Peyer's patch (tissue), 4 donors: ENCODE measurements at regions not wholly inside any gene's neighbourhood (a gene's known extent, or its start where the extent isn't known, plus 50 kb on each side); places are given as distances from the start of the nearest gene placed in this dataset.

Experiments
- DNase-seq, 3 donors: peaks; one replicate each; pipeline ENCODE4 v3.0.0-alpha.2; 2017 to 2019
- H3K27ac ChIP-seq, 4 donors: fragments of 200-600 bp; sonication (generic); one replicate each; pipeline ENCODE4 v1.5.1; 2016 to 2019
- H3K27me3 ChIP-seq, 2 donors: fragments of 200-600 bp; sonication (generic); one replicate each; pipeline ENCODE4 v1.5.1; 2019
- H3K36me3 ChIP-seq, 3 donors: fragments of 200-600 bp; sonication (generic); one replicate each; pipeline ENCODE4 v1.5.1; 2016 to 2019
- H3K4me1 ChIP-seq, 4 donors: fragments of 200-600 bp; sonication (generic); one replicate each; pipeline ENCODE4 v1.5.1; 2016 to 2019
- H3K4me3 ChIP-seq, 4 donors: fragments of 200-600 bp; sonication (generic); 1 replicate in 3 of 4; 2 replicates in 1 of 4; pipeline ENCODE4 v1.5.1; 2016 to 2019; ENCODE audit warnings: mild to moderate bottlenecking in 1 of 4
- H3K9me3 ChIP-seq, 4 donors: fragments of 200-600 bp; sonication (generic); one replicate each; pipeline ENCODE4 v1.5.1; 2016 to 2019; ENCODE audit warnings: mild to moderate bottlenecking in 1 of 4
- CTCF ChIP-seq, 6 experiments: fragments of 450-650 bp in 4 of 6; fragments of 200-600 bp in 2 of 6; sonication (generic) in 1 of 6; IDR thresholded peaks; one replicate each; pipeline ENCODE4 v1.5.1; 2017 to 2019; ENCODE audit warnings: antibody characterized with exemption in 6 of 6, mild to moderate bottlenecking in 3 of 6, moderate library complexity in 1 of 6
- POLR2A ChIP-seq, 2 donors: fragments of 450-650 bp; IDR thresholded peaks; one replicate each; pipeline ENCODE4 v1.5.1; 2017; ENCODE audit warnings: antibody characterized with exemption in 2 of 2, mild to moderate bottlenecking in 2 of 2, moderate library complexity in 2 of 2

DNA sequence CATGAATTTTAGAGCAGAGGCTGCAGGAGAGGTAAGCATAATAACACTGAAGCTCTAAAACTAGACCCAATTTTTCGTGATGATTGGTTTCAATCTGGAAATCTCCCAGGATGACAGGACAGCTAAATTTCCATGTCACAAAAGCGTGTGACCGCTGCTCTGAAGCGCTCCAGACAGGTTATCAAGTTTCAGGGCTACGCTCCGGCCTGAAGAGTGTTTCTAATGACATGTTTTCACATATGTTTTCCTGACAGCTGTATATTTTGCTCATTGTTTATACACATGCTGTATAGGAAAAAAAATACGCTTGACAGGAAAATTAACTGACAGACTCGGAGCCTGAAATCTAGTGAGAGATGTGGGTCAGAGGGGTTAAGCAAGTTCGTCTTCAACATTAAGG, 219.8 kb upstream of the BMPER start:
- Histone ChIP-seq H3K4me3 (no peak overlapping the region), H3K9me3 (no peaks in the 10 kb centered on the region), H3K27ac (no peak overlapping the region), H3K36me3 (no peaks in the 10 kb centered on the region), H3K27me3 (no peaks in the 10 kb centered on the region), H3K4me1 (no peaks in the 10 kb centered on the region)
- TF ChIP-seq CTCF (IDR thresholded peaks at IDR 0.05) (no peak), POLR2A (IDR thresholded peaks at IDR 0.05) (no peak)
- DNase-seq = no peak

- Histone ChIP-seq H3K4me1 (no peaks in the 10 kb centered on the region), H3K27me3 (no peaks in the 10 kb centered on the region), H3K27ac (no peak overlapping the region), H3K36me3 (no peaks in the 10 kb centered on the region), H3K9me3 (no peaks in the 10 kb centered on the region), H3K4me3 (no peak overlapping the region)
- DNase-seq = no peak
- TF ChIP-seq CTCF (IDR thresholded peaks at IDR 0.05) = no peak
- no peak for TF ChIP-seq POLR2A (IDR thresholded peaks at IDR 0.05)
These were observed 219.2 kb upstream of the BMPER start for GRCh38 chr7:33685981-33686683.

DNA sequence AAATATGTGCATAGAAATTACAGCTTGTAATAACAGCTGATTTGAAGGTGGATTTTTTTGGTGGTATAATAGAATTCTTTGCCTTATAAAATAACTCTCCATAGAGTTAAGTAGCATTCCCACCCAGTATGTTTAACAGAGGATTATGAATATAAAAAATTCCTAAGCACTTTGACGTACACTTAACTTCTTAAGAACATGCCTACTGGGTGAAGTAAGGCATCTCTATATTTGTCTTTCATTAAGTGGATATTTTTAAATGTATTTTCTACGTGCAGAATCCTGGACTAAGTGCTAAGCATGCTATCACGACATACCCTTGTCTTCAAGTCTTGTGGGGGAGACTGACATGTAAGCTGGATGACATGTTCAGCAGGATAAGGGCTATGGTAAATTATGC, 217.7 kb upstream of the BMPER start:
- Histone ChIP-seq H3K36me3 (no peaks in the 10 kb centered on the region), H3K9me3 (no peaks in the 10 kb centered on the region), H3K4me1 (no peaks in the 10 kb centered on the region), H3K27ac (no peak overlapping the region), H3K4me3 (no peak overlapping the region), H3K27me3 (no peaks in the 10 kb centered on the region)
- DNase-seq = no peak
- no peak for TF ChIP-seq CTCF (IDR thresholded peaks at IDR 0.05)
- TF ChIP-seq POLR2A (IDR thresholded peaks at IDR 0.05) = no peak

GRCh38 chr7:33691180-33691579, 214.2 kb upstream of the BMPER start:
- H3K4me3 ChIP-seq = no peak overlapping the region
- no peaks in the 10 kb centered on the region for H3K4me1 ChIP-seq
- DNase-seq = no peak
- H3K27me3 ChIP-seq = no peaks in the 10 kb centered on the region
- TF ChIP-seq POLR2A (IDR thresholded peaks at IDR 0.05) (no peak), CTCF (IDR thresholded peaks at IDR 0.05) (no peak)
- H3K36me3 ChIP-seq = no peaks in the 10 kb centered on the region
- H3K9me3 ChIP-seq = no peaks in the 10 kb centered on the region
- H3K27ac ChIP-seq = no peak overlapping the region

DNA sequence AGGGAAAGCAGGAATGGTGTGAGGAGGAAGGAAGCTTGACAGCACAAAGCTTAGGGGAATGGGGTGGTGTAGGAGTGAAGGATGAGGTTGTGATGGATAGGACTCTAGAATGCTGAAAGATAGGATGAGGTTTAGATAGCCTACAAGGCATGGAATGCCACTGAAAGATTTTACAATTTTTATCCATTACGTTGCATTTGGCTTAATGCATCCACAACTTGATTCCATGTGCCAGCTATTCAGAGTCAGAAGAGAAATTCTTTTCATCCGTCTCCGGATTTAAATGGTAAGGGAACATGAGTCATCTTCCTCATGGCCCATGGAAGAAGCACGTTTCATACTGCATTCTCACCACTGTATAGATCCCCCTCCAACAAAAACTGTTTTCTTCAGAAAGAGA, 212.4 kb upstream of the BMPER start:
- TF ChIP-seq CTCF (IDR thresholded peaks at IDR 0.05) (no peak), POLR2A (IDR thresholded peaks at IDR 0.05) (no peak)

GRCh38 chr7:33694006-33694405, 211.3 kb upstream of the BMPER start:
- Histone ChIP-seq H3K4me3 (no peak overlapping the region), H3K27me3 (no peaks in the 10 kb centered on the region), H3K9me3 (no peaks in the 10 kb centered on the region), H3K36me3 (no peaks in the 10 kb centered on the region), H3K4me1 (peaks cover 0 to 2% (median 0%) of the 10 kb centered on the region in 4 donors), H3K27ac (no peak overlapping the region)
- no peak for DNase-seq
- TF ChIP-seq CTCF (IDR thresholded peaks at IDR 0.05) = no peak
- TF ChIP-seq POLR2A (IDR thresholded peaks at IDR 0.05) = no peak

More for the DNA sequence above, 212.4 kb upstream of the BMPER start:
- H3K27ac ChIP-seq = no peak overlapping the region
- H3K27me3 ChIP-seq = no peaks in the 10 kb centered on the region
- no peaks in the 10 kb centered on the region for H3K4me1 ChIP-seq
- DNase-seq = no peak
- no peaks in the 10 kb centered on the region for H3K9me3 ChIP-seq
- no peak overlapping the region for H3K4me3 ChIP-seq
- H3K36me3 ChIP-seq = no peaks in the 10 kb centered on the region
